Activated CD4-positive, alpha-beta memory T cell treated with anti-CD3 and anti-CD28 coated beads for 36 hours (primary cell): ENCODE measurements at regions not wholly inside any gene's neighbourhood (a gene's known extent, or its start where the extent isn't known, plus 50 kb on each side); places are given as distances from the start of the nearest gene placed in this dataset.

Experiments
- CTCF ChIA-PET: fragments of 350-600 bp; sonication (Branson Sonifier 250); formaldehyde crosslinking; loops from one replicate; lab custom pipeline; 2021; ENCODE audit warnings: antibody characterized with exemption, inconsistent platforms; lab: Charles Lee
- POLR2A ChIA-PET: fragments of 350-600 bp; sonication (Branson Sonifier 250); formaldehyde crosslinking; loops from one replicate; lab custom pipeline; 2021; ENCODE audit warnings: antibody characterized with exemption; lab: Charles Lee
- DNase-seq: peaks from one replicate; pipeline ENCODE4 v3.0.0-alpha.2; 2020
- H3K27ac Mint-ChIP-seq: one replicate; pipeline ENCODE4 v1.8.0; 2021; ENCODE audit warnings: mixed read lengths
- H3K27me3 Mint-ChIP-seq: one replicate; pipeline ENCODE4 v1.8.0; 2021; ENCODE audit warnings: mixed read lengths
- H3K36me3 Mint-ChIP-seq: one replicate; pipeline ENCODE4 v1.8.0; 2021; ENCODE audit warnings: mixed read lengths
- H3K4me1 Mint-ChIP-seq: one replicate; pipeline ENCODE4 v1.8.0; 2021; ENCODE audit warnings: low read depth, mixed read lengths
- H3K4me3 Mint-ChIP-seq: one replicate; pipeline ENCODE4 v1.8.0; 2021; ENCODE audit warnings: mild to moderate bottlenecking, mixed read lengths
- H3K9me3 Mint-ChIP-seq: one replicate; pipeline ENCODE4 v1.8.0; 2021; ENCODE audit warnings: mixed read lengths
- intact Hi-C: fragments of 100-400 bp; cut with micrococcal nuclease; formaldehyde crosslinking; loops from one replicate; pipeline ENCODE4 v1.15.1; 2023

GRCh38 chr16:6492742-6493141 lies 839.9 kb upstream of the RBFOX1 start:
- intact Hi-C loops: no loop called here
- Mint-ChIP-seq H3K4me3 (no peak overlapping the region), H3K27me3 (no peaks in the 10 kb centered on the region), H3K9me3 (peaks cover 8% of the 10 kb centered on the region), H3K27ac (no peak overlapping the region), H3K4me1 (no peaks in the 10 kb centered on the region), H3K36me3 (no peaks in the 10 kb centered on the region)
- CTCF ChIA-PET: no interaction called here
- POLR2A ChIA-PET: no interaction called here
- no peak for DNase-seq

DNA sequence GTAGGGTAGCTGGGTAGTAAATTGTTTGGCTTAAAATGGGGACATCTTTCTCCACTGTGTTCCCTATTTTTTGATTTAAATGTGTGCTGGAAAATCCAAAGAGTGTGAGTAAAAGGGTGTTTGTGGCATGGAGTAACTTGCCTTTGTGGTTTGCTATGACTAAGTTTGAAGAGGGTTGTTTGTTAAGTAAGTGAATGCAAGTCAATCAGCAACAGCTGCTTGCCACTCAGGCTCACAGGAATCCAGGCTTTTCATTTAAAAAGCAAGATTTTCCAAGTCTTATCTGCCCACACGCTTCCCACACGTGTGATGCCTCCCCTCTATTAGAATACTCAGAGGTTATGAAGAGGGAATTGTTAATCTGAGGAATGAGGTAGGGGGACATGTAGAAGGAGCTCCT lies 847.7 kb upstream of the RBFOX1 start:
- H3K9me3 Mint-ChIP-seq: peaks cover 10% of the 10 kb centered on the region
- POLR2A ChIA-PET: no interaction called here
- H3K4me1 Mint-ChIP-seq: no peaks in the 10 kb centered on the region
- CTCF ChIA-PET: no interaction called here
- no peak overlapping the region for H3K27ac Mint-ChIP-seq
- intact Hi-C loops: no loop called here
- H3K36me3 Mint-ChIP-seq: peaks cover 1% of the 10 kb centered on the region
- no peak overlapping the region for H3K4me3 Mint-ChIP-seq
- peaks cover 6% of the 10 kb centered on the region for H3K27me3 Mint-ChIP-seq
- DNase-seq: no peak

- ChIA-PET POLR2A (no interaction called here), CTCF (no interaction called here)
- peaks cover 6% of the 10 kb centered on the region for H3K27me3 Mint-ChIP-seq
- peaks cover 10% of the 10 kb centered on the region for H3K9me3 Mint-ChIP-seq
- no peaks in the 10 kb centered on the region for H3K4me1 Mint-ChIP-seq
- no peak overlapping the region for H3K27ac Mint-ChIP-seq
- DNase-seq: no peak
- intact Hi-C loops: no loop called here
- H3K36me3 Mint-ChIP-seq: peaks cover 1% of the 10 kb centered on the region
- H3K4me3 Mint-ChIP-seq: no peak overlapping the region
Measured at GRCh38 chr16:6484081-6484480, 848.6 kb upstream of the RBFOX1 start.

DNA sequence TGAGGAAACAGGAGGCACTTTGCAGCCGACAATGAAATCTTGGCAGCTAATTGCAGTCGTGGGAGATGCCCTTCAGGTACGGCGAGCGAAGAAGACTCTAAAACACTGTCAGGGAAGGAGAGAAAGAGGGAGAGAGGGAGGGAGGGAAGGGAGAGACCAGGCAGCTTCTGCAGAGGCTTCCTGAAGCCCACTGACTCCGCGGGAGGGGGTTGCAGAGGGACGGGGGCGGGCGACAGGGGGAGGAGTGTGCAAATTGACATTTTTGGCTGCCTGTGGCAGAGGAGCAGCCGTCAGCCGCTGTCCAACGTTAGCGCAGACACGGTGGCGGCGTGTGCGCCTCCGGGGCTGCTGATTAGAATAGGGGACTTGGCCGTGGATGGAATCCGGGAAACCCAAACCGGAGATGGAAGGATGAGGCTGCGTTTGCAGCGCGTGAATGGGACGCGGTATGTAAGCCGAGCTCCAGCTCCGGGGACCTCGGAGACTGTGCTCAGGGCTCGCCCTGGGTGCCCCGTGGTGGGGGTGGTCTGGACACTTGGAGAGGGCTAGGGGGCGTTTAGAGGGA lies 849.1 kb upstream of the RBFOX1 start:
- intact Hi-C loops: no loop called here
- CTCF ChIA-PET: no interaction called here
- no peak overlapping the region for H3K27ac Mint-ChIP-seq
- no peak overlapping the region for H3K4me3 Mint-ChIP-seq
- DNase-seq: no peak
- H3K36me3 Mint-ChIP-seq: peaks cover 1% of the 10 kb centered on the region
- no peaks in the 10 kb centered on the region for H3K4me1 Mint-ChIP-seq
- peaks cover 6% of the 10 kb centered on the region for H3K27me3 Mint-ChIP-seq
- peaks cover 11% of the 10 kb centered on the region for H3K9me3 Mint-ChIP-seq
- POLR2A ChIA-PET: no interaction called here

- Mint-ChIP-seq H3K4me3 (no peak overlapping the region), H3K36me3 (peaks cover 1% of the 10 kb centered on the region), H3K27me3 (peaks cover 6% of the 10 kb centered on the region), H3K4me1 (no peaks in the 10 kb centered on the region), H3K9me3 (peaks cover 10% of the 10 kb centered on the region), H3K27ac (no peak overlapping the region)
- ChIA-PET CTCF (no interaction called here), POLR2A (no interaction called here)
- intact Hi-C loops: no loop called here
- no peak for DNase-seq
Measured at GRCh38 chr16:6482696-6483468, 849.8 kb upstream of the RBFOX1 start.

GRCh38 chr16:6481894-6482293 lies 850.8 kb upstream of the RBFOX1 start:
- Mint-ChIP-seq H3K27me3 (peaks cover 6% of the 10 kb centered on the region), H3K9me3 (peaks cover 14% of the 10 kb centered on the region), H3K36me3 (peaks cover 1% of the 10 kb centered on the region), H3K4me1 (no peaks in the 10 kb centered on the region), H3K27ac (no peak overlapping the region), H3K4me3 (no peak overlapping the region)
- POLR2A ChIA-PET: no interaction called here
- CTCF ChIA-PET: no interaction called here
- no peak for DNase-seq
- intact Hi-C loops: no loop called here

- ChIA-PET POLR2A (no interaction called here), CTCF (no interaction called here)
- intact Hi-C loops: no loop called here
- no peak for DNase-seq
- H3K4me3 Mint-ChIP-seq: no peak overlapping the region
- no peaks in the 10 kb centered on the region for H3K27me3 Mint-ChIP-seq
- H3K27ac Mint-ChIP-seq: no peak overlapping the region
- H3K4me1 Mint-ChIP-seq: no peaks in the 10 kb centered on the region
- H3K9me3 Mint-ChIP-seq: peaks cover 29% of the 10 kb centered on the region
- H3K36me3 Mint-ChIP-seq: no peaks in the 10 kb centered on the region
Measured at GRCh38 chr16:6453742-6454141, 878.9 kb upstream of the RBFOX1 start.

- intact Hi-C loops: no loop called here
- ChIA-PET CTCF (no interaction called here), POLR2A (no interaction called here)
- no peaks in the 10 kb centered on the region for H3K27me3 Mint-ChIP-seq
- H3K4me1 Mint-ChIP-seq: no peaks in the 10 kb centered on the region
- no peak for DNase-seq
- H3K4me3 Mint-ChIP-seq: no peak overlapping the region
- H3K36me3 Mint-ChIP-seq: no peaks in the 10 kb centered on the region
- peaks cover 11% of the 10 kb centered on the region for H3K9me3 Mint-ChIP-seq
- H3K27ac Mint-ChIP-seq: no peak overlapping the region
Measured at GRCh38 chr16:6447021-6447790, 885.4 kb upstream of the RBFOX1 start.

GRCh38 chr16:6446370-6446769 lies 886.3 kb upstream of the RBFOX1 start:
- POLR2A ChIA-PET: no interaction called here
- CTCF ChIA-PET: no interaction called here
- no peak for DNase-seq
- Mint-ChIP-seq H3K9me3 (peaks cover 9% of the 10 kb centered on the region), H3K27ac (no peak overlapping the region), H3K36me3 (no peaks in the 10 kb centered on the region), H3K4me1 (no peaks in the 10 kb centered on the region), H3K4me3 (no peak overlapping the region), H3K27me3 (no peaks in the 10 kb centered on the region)
- intact Hi-C loops: no loop called here

- CTCF ChIA-PET: no interaction called here
- no peaks in the 10 kb centered on the region for H3K4me1 Mint-ChIP-seq
- H3K9me3 Mint-ChIP-seq: peaks cover 22% of the 10 kb centered on the region
- POLR2A ChIA-PET: no interaction called here
- no peaks in the 10 kb centered on the region for H3K27me3 Mint-ChIP-seq
- DNase-seq: no peak
- no peak overlapping the region for H3K27ac Mint-ChIP-seq
- no peak overlapping the region for H3K4me3 Mint-ChIP-seq
- no peaks in the 10 kb centered on the region for H3K36me3 Mint-ChIP-seq
- intact Hi-C loops: no loop called here
Measured at GRCh38 chr16:6439129-6439528, 893.5 kb upstream of the RBFOX1 start.

DNA sequence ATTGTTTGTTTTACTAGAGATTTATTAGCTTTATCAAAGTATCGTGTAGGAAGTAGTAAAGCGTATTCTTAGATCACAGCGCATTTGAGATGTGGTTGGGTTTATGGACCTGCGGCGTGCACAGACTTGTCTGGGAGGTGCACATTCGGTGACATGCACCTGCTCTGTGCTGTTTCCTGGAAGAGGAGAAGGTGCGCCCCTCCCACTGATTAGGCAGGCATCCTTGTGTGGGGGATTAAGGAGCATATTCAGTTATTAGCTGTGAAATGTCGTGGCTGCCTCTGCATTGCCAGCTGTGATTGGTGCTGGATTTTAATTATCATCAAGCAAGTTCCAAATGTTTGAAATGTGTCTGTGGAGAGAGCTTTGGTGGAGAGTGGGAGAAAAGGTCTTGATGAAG lies 903.8 kb upstream of the RBFOX1 start:
- H3K4me3 Mint-ChIP-seq: no peak overlapping the region
- no peaks in the 10 kb centered on the region for H3K27me3 Mint-ChIP-seq
- no peak overlapping the region for H3K27ac Mint-ChIP-seq
- DNase-seq: no peak
- H3K9me3 Mint-ChIP-seq: peaks cover 20% of the 10 kb centered on the region
- POLR2A ChIA-PET: no interaction called here
- intact Hi-C loops: no loop called here
- H3K4me1 Mint-ChIP-seq: no peaks in the 10 kb centered on the region
- CTCF ChIA-PET: no interaction called here
- no peaks in the 10 kb centered on the region for H3K36me3 Mint-ChIP-seq

- ChIA-PET POLR2A (no interaction called here), CTCF (no interaction called here)
- no peaks in the 10 kb centered on the region for H3K27me3 Mint-ChIP-seq
- H3K9me3 Mint-ChIP-seq: peaks cover 27% of the 10 kb centered on the region
- H3K27ac Mint-ChIP-seq: no peak overlapping the region
- no peak overlapping the region for H3K4me3 Mint-ChIP-seq
- H3K36me3 Mint-ChIP-seq: no peaks in the 10 kb centered on the region
- no peaks in the 10 kb centered on the region for H3K4me1 Mint-ChIP-seq
- DNase-seq: no peak
- intact Hi-C loops: no loop called here
Measured at GRCh38 chr16:6427621-6428020, 905.0 kb upstream of the RBFOX1 start.
